ENCODE measurements at regions not wholly inside any gene's neighbourhood (a gene's known extent, or its start where the extent isn't known, plus 50 kb on each side); places are given as distances from the start of the nearest gene placed in this dataset.

DNA sequence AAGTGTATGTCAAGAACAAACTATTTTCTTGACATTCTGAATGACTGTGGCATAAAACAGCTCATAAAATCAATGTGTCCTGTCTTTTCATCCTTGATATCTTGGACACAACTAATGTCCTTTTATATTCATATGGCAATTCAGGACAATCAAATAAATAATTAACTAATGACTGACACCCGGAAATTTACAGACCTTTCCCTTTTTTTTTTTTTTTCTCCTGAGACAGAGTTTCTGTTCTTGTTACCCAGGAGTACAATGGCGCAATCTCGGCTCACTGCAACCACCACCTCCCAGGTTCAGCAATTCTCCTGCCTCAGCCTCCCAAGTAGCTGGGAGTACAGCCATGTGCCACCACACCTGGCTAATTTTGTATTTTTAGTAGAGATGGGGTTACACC lies 107.1 kb upstream of the LGSN start:
- peaks cover 0 to under 1% (median 0%) of the 10 kb centered on the region in 3 donors for H3K9me3 Mint-ChIP-seq
- H3K27me3 Mint-ChIP-seq: no peaks in the 10 kb centered on the region
- H3K27ac Mint-ChIP-seq: no peak overlapping the region
- peaks cover 3% of the 10 kb centered on the region for H3K36me3 Mint-ChIP-seq
- no peak overlapping the region for H3K4me3 Mint-ChIP-seq
- H3K4me1 Mint-ChIP-seq: no peaks in the 10 kb centered on the region

DNA sequence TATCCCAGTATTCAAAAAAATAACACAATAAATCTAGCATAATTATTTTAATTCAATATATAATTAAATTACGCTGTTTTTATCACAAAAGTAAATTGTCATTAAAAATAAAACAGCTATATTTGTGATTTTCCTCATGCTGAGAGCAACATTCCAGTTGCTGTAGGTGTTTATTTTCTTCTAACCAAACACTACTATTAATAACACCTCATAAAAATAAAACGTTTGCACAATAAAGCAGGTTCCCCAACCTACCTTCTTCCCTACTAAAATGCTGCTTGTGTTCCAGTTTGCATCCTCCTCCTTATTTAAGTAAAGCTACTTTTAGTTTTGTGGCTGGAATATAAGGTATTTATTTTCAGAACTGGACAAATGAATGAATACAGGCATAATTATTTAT lies 108.2 kb upstream of the LGSN start:
- H3K4me1 Mint-ChIP-seq: no peaks in the 10 kb centered on the region

DNA sequence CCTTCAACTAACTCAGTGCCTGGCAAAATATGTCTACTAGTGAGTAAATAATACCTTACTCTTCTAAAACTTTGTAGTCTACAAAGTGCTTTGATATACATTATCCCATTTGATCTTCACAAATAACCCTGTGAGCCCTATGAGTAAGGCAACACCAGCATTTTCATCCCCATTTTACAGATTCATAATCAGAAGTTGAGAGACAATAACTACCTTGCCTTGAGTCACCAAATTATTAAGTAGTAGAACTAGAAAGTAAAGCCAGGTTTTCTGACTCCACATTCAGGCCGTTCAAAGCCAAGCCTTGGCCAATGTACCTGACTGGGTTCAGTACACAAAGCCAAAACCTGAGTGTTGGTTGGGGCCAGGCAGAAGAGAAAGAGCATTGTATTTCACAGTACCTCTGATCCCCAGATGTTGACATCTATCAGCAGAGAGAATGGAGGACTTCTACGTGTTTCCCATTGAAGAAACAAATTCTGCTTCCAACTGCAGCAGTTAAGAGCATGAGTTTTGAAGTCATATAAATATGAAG lies 111.3 kb upstream of the LGSN start:
- Mint-ChIP-seq H3K4me1 (no peaks in the 10 kb centered on the region), H3K27me3 (no peaks in the 10 kb centered on the region), H3K27ac (no peak overlapping the region), H3K9me3 (peaks cover 0 to 2% (median 0%) of the 10 kb centered on the region in 3 donors), H3K4me3 (no peak overlapping the region), H3K36me3 (no peaks in the 10 kb centered on the region)

More for the DNA sequence above, 108.2 kb upstream of the LGSN start:
- Mint-ChIP-seq H3K36me3 (peaks cover 3% of the 10 kb centered on the region), H3K27ac (no peak overlapping the region), H3K4me3 (no peak overlapping the region), H3K9me3 (no peaks in the 10 kb centered on the region), H3K27me3 (no peaks in the 10 kb centered on the region)

DNA sequence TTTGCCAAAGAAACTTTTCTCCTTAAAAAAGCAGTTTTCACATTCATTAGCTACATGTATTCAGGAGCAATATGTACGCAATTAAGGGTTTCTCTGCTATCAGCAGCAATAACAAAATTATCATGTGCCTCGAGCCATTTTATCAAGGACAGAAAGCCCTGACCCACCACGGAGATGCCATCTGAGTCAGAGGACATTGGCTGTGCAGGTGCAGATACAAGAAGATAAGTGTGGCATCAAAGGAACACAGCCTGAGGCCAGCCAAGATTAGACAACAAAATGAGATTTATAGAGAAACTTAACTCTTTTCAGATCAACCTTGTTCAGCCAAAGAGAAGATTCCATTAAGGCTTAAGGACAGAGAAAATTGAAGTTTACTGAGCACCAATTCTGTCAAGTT lies 115.2 kb upstream of the LGSN start:
- Mint-ChIP-seq H3K9me3 (peaks cover 0 to 2% (median 1%) of the 10 kb centered on the region in 3 donors), H3K27ac (no peak overlapping the region), H3K36me3 (no peaks in the 10 kb centered on the region), H3K4me3 (no peak overlapping the region), H3K4me1 (no peaks in the 10 kb centered on the region), H3K27me3 (no peaks in the 10 kb centered on the region)

DNA sequence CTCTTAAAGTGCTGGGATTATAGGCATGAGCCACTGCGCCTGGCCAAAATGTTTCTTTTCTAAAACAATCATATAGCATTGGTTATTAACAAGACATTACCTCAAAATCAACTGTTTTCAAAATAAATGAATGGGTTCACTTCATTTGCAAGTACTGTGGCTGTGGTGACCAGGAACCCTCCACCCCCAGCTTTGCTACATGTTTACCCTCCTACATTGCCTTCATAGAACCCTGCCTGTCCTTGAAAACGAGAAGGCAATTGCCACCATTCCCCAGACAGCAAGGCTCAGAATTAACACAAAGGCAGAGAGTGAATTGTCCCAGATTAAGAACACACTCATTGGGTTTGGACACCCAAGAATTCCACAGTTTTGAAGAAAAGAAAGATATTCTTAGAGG lies 116.6 kb upstream of the LGSN start:
- no peaks in the 10 kb centered on the region for H3K36me3 Mint-ChIP-seq
- H3K27ac Mint-ChIP-seq: peak overlapping the region in 1 of 3 donors; percentile 85
- H3K4me1 Mint-ChIP-seq: peaks cover 0 to 2% (median 0%) of the 10 kb centered on the region in 3 donors
- no peaks in the 10 kb centered on the region for H3K27me3 Mint-ChIP-seq
- no peak overlapping the region for H3K4me3 Mint-ChIP-seq
- H3K9me3 Mint-ChIP-seq: peaks cover 0 to 2% (median 1%) of the 10 kb centered on the region in 3 donors

DNA sequence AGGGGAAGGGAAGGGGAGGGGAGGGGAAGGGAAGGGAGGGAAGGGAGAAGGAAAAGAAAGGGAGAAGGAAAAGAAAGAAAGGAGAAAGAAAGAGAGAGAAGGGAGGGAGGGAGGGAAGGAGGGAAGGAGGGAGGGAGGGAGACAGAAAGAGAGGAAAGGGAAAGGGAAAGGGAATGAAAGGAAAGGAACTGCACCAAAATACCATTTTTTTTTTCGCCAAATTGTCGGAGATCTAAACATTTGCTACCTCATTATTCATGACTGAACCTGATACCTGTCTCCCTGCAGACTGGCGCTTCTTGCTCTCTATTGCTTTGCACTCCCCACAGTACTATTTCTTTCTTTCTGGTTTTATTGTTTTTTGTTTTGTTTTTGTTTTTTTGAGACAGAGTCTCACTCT lies 117.3 kb upstream of the LGSN start:
- Mint-ChIP-seq H3K27me3 (no peaks in the 10 kb centered on the region), H3K4me1 (peaks cover 0 to 2% (median 0%) of the 10 kb centered on the region in 3 donors), H3K9me3 (peaks cover 0 to 2% (median 1%) of the 10 kb centered on the region in 3 donors), H3K36me3 (no peaks in the 10 kb centered on the region), H3K27ac (no peak overlapping the region), H3K4me3 (no peak overlapping the region)

DNA sequence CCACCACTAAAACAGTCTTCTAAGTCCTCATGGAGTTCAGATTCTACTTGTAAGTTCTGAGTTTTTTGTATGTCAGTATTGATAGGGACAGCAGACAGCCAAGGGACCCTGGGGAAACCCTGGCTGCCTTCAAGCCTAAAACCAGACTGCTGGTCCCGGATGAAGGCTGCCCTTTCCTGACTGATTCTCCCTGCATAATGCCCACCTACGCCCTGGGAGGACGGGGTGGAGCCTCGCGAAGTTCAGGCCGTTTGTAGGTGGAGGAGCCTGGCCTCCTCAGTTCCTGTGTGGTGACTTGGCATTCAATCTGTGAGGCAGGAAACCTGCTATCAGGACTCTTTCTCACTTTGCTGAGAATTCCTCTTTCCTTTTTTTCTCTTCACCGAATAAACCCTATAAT lies 120.3 kb upstream of the LGSN start:
- no peaks in the 10 kb centered on the region for H3K27me3 Mint-ChIP-seq
- H3K4me3 Mint-ChIP-seq: peak overlapping the region in 1 of 4 donors; percentile 21
- H3K9me3 Mint-ChIP-seq: peaks cover 0 to 2% (median 1%) of the 10 kb centered on the region in 3 donors
- H3K36me3 Mint-ChIP-seq: no peaks in the 10 kb centered on the region
- H3K27ac Mint-ChIP-seq: no peak overlapping the region
- H3K4me1 Mint-ChIP-seq: peaks cover 0 to 2% (median 0%) of the 10 kb centered on the region in 3 donors

DNA sequence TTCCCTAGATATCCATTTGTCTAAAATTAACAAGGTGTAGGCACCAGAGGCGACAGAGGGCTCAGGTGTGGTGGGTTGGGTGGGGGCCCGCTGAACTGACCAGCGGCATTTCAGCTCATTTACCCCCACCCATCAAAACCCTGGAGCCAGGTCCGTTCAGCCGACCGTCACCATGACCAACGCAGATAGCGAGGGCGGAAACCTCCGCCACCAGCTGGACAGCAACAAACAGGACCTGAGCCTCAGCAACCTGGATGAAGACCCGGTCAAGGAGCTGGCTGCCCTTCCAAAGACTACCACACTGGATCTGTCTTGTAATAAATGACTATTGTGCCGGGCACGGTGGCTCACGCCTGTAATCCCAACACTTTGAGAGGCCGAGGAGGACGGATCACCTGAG lies 120.8 kb upstream of the LGSN start:
- Mint-ChIP-seq H3K4me3 (peak overlapping the region in 1 of 4 donors; percentile 8), H3K4me1 (peaks cover 0 to 2% (median 0%) of the 10 kb centered on the region in 3 donors), H3K36me3 (no peaks in the 10 kb centered on the region), H3K27me3 (no peaks in the 10 kb centered on the region), H3K9me3 (peaks cover 0 to 2% (median 1%) of the 10 kb centered on the region in 3 donors), H3K27ac (no peak overlapping the region)

DNA sequence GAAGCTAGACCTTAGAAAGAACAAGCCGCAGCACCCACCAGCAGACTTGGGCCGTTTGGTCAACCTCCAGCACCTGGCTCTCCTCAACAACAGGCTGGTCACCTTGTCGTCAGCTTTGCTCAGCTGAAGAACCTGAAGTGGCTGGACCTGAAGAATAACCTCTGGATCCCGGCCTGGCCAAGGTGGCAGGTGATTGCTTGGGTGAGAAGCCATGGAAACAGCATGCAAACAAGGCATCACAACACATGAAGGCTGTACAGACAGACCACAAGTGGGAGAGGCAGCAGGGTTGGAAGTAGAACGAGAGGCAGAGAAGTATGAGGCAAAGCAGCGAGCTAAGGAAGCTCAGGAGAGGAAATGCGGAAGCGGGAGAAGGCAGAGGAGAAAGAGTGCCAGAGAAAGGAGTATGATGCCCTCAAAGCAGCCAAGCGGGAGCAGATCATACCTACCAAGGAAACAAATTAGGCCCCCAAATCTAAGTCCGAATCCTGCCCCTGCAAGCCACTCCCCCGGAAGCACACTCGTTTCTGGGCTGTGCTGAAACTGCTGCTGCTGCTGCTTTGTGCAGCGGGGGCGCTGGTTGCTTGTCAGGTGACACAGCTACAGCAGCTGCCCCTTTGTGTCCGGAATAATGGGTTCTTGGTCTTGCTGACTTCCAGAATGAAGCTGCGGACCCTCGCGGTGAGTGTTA lies 121.6 kb upstream of the LGSN start:
- Mint-ChIP-seq H3K27ac (no peak overlapping the region), H3K4me1 (peaks cover 0 to 2% (median 0%) of the 10 kb centered on the region in 3 donors), H3K36me3 (no peaks in the 10 kb centered on the region), H3K9me3 (peaks cover 0 to 1% (median 0%) of the 10 kb centered on the region in 3 donors), H3K27me3 (no peaks in the 10 kb centered on the region), H3K4me3 (peak overlapping the region in 2 of 4 donors; percentile 85 to 90)

DNA sequence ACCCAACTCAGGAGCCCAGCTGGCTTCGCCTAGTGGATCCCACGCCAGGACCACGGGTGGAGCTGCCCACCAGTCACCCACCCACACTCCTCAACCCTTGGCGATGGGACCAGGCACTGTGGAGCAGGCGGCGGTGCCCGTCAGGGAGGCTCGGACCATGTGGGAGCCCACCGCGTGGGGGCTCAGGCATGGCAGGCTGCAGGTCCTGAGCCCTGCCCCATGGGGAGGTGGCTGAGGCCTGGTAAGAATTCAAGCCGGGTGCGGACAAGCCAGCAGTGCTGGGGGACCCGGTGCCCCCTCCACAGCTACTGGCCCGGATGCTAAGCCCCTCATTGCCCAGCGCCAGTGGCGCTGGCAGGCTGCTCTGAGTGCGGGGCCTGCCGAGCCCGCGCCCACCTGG lies 123.1 kb upstream of the LGSN start:
- peaks cover 0 to 2% (median 0%) of the 10 kb centered on the region in 3 donors for H3K4me1 Mint-ChIP-seq
- H3K27me3 Mint-ChIP-seq: no peaks in the 10 kb centered on the region
- no peak overlapping the region for H3K4me3 Mint-ChIP-seq
- H3K36me3 Mint-ChIP-seq: no peaks in the 10 kb centered on the region
- no peak overlapping the region for H3K27ac Mint-ChIP-seq
- H3K9me3 Mint-ChIP-seq: peaks cover 0 to under 1% (median 0%) of the 10 kb centered on the region in 3 donors

DNA sequence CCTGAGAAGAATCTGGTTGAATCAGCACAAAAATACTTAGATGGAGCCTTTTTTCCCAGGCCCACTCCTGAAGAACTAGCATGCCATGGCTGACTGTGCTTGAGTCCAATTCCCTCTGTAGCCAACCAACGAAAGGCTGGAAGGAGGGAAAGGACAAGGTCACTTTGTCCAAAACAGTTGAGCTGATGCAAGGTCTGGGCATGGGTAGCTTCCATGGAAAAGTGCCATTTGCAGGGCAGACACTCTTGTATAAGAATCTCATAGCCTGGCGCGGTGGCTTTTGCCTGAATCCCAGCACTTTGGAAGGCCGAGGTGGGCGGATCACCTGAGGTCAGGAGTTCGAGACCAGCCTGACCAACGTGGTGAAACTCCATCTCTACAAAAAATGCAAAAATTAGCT lies 125.0 kb upstream of the LGSN start:
- no peak overlapping the region for H3K27ac Mint-ChIP-seq

DNA sequence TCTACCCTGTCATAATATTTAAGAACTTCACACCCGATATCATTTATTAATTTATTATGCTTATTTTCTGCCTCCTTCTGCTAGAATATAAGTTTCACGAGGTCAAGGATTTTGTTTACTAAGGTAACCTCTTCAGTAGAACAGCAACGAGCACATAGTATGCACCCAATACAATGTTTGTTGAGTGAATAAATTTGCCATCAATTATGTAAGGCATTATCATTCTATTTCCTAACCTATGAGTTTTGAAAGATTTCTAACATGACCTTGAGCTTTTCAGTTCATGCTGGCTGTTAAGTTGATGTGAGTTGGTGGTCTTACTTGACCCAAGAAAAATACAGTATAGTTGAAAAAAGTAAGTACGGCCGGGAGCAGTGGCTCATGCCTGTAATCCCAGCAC lies 125.9 kb upstream of the LOC128125822 start:
- Mint-ChIP-seq H3K4me1 (peaks cover 0 to 1% (median 0%) of the 10 kb centered on the region in 3 donors), H3K27me3 (no peaks in the 10 kb centered on the region), H3K36me3 (peaks cover 1% of the 10 kb centered on the region), H3K27ac (no peak overlapping the region), H3K9me3 (no peaks in the 10 kb centered on the region), H3K4me3 (no peak overlapping the region)

More for the DNA sequence above, 125.0 kb upstream of the LGSN start:
- Mint-ChIP-seq H3K36me3 (peaks cover 1% of the 10 kb centered on the region), H3K9me3 (no peaks in the 10 kb centered on the region), H3K4me1 (peaks cover 0 to 2% (median 0%) of the 10 kb centered on the region in 3 donors), H3K27me3 (no peaks in the 10 kb centered on the region), H3K4me3 (no peak overlapping the region)

DNA sequence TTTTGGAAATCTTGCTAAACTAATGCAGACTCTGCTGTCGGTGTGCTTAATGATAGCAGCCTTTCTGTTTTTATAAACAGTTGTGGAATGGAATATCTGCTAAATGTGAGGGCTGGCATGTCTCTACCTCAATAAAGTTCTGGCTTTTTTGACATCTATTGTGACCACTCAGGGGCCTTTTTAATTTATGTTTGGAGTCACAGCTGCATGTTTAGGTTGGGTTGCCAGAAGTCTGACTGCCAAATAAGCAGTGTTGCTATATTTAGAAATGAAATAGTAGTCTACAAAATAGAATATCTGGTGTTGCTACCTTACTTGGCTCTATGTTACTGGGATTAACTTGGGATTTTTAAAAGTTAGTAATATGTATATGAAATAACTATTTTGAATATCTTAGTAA lies 125.1 kb upstream of the LOC128125822 start:
- Mint-ChIP-seq H3K27me3 (no peaks in the 10 kb centered on the region), H3K4me3 (no peak overlapping the region), H3K9me3 (no peaks in the 10 kb centered on the region), H3K27ac (no peak overlapping the region), H3K36me3 (peaks cover 1% of the 10 kb centered on the region), H3K4me1 (peaks cover 0 to 2% (median 0%) of the 10 kb centered on the region in 3 donors)

DNA sequence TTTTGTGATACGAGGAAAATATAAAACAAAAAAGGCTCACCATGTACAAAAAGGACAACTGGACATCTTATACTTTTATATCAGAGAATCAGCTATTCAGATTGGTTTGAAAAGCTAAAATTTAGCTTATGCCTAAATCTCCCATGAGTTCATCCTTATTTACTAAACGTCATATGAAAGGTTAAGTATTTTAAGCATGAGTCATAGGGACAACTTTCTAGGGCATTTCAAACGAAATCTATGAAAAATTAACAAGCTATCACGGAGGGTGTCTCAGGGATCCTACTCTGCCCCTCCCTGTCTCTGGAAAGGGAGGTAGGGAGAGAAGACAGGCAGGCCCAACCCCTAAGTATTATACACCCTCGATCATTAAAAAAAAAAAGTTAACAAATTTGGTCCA lies 124.1 kb upstream of the LOC128125822 start:
- Mint-ChIP-seq H3K4me1 (peaks cover 0 to 2% (median 0%) of the 10 kb centered on the region in 3 donors), H3K36me3 (peaks cover 1% of the 10 kb centered on the region), H3K27ac (no peak overlapping the region), H3K9me3 (no peaks in the 10 kb centered on the region), H3K4me3 (no peak overlapping the region), H3K27me3 (no peaks in the 10 kb centered on the region)

DNA sequence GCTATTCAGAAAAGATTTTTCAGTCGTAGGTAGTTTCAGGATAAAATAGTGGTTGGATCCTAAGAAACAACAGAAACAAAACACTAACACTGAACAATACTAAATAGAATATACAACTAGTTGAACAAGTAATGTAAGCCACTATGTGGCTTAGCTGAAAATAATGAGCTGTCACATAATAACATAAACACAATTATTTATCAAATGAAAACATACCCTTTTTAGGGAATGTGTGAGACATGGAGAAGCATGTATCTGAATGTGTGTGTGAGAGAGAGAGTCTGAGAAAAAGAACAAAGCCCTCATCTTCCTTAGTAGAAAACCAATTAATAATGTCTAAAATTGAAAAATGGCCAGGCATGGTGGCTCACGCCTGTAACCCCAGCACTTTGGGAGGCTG lies 122.6 kb upstream of the LOC128125822 start:
- Mint-ChIP-seq H3K9me3 (no peaks in the 10 kb centered on the region), H3K4me1 (peaks cover 0 to 2% (median 0%) of the 10 kb centered on the region in 3 donors), H3K36me3 (peaks cover 1% of the 10 kb centered on the region), H3K27ac (no peak overlapping the region), H3K4me3 (no peak overlapping the region), H3K27me3 (no peaks in the 10 kb centered on the region)

DNA sequence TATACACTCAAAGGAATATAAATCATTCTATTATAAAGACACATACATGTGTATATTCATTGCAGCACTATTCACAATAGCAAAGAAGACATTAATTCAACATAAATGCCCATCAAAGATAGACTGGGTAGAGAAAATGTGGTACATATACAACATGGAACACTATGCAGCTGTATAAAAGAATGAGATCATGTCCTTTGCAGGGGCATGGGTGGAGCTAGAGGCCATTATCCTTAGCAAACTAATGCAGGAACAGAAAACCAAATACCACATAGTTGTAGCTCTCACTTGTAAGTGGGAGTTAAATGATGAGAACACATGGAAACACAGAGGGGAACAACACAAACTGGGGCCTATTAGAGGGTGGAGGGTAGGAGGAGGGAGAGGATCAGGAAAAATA lies 121.0 kb upstream of the LOC128125822 start:
- peaks cover 0 to 2% (median 0%) of the 10 kb centered on the region in 3 donors for H3K4me1 Mint-ChIP-seq
- no peak overlapping the region for H3K4me3 Mint-ChIP-seq
- no peaks in the 10 kb centered on the region for H3K27me3 Mint-ChIP-seq
- H3K9me3 Mint-ChIP-seq: no peaks in the 10 kb centered on the region
- no peak overlapping the region for H3K27ac Mint-ChIP-seq
- H3K36me3 Mint-ChIP-seq: peaks cover 1% of the 10 kb centered on the region

Data from IgD-negative memory B cell (primary cell).